GM11168 (cell line): ENCODE measurements at regions not wholly inside any gene's neighbourhood (a gene's known extent, or its start where the extent isn't known, plus 50 kb on each side); places are given as distances from the start of the nearest gene placed in this dataset.

Experiments used
- in situ Hi-C: fragments of 300-500 bp; cut with MboI; formaldehyde crosslinking; loops from one replicate; pipeline ENCODE4 v1.12.0; 2022; ENCODE audit warnings: low sequenced_read_pairs; ENCODE audit not compliant: unreplicated experiment

DNA sequence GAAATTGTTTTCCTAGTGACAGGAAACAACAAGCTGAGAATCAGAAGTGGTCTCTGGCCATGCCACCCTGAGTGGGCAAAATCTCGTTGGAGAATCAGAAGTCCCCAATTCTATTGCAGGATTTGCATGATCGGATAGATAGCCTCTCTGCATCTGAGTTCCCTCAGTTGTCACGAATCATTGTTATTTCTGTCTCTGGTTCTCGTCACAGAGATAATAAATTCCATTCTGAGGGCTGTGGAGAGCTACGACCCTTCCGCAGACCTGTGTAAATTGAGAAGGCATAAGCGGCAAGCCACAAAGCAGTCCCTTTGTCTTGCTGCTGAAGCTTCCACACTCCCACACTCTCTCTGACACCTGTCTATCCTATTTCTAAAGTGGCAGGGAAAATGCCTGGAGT, 102.4 kb upstream of the CNR1 start:
- in situ Hi-C loops = no loop called here

DNA sequence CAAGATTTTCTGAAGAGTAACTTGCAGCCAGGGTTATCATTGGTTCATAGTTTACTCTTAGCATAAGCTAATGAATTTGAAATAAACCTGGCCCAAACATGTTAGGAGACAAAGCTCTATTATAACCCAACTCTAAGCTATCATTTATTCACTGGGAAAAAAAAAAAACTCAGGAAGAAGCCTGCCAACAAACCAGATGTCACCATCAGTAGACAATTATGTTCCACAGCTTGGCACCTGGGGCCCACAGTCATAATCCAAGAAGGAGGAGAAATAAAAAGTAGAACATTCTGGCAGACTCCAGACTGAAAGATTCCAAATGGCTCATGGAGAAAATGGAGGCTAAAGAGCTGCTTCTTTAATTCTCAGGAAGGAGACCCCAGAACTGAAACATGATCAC, 100.0 kb upstream of the CNR1 start:
- in situ Hi-C loops = no loop called here

DNA sequence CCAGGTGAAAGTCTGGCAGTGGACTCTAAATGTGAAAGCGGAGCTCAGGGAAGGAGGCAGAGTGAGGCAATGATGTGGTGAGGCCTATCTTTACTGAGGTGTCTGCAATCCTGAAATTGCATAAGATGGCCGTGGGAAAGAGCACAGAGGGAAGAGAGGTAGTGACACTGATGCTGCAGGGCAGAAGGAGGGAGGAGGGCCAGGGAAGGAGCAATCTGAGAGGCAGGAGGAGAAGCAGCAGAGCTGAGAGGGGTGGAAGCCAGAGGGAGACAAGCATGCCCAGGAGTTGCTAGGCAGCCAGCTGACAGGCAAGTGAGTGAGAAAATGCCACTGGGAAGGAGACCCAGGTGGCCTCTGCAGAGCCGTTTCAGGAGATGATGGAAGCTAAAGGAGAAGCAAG, 97.4 kb upstream of the CNR1 start:
- in situ Hi-C loops = no loop called here

DNA sequence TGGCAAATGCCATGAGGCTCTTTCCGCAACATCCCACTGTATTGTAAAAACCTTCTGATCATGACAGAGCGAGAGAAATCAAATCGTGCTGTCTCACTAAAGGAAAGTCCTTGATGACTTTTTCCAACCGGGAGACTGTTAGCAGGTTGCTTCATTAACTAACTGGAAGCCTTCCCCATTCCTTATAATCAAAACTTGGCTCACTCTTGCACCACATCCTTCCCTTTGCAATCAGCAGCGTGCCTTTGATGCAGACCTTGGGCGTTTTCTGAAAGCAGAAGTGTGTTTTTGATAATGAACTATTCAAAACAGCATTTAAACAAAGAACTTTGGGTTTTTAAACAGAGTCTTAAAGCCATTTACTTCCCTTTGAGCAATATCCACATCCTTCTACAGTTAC, 96.2 kb upstream of the CNR1 start:
- in situ Hi-C loops = no loop called here

DNA sequence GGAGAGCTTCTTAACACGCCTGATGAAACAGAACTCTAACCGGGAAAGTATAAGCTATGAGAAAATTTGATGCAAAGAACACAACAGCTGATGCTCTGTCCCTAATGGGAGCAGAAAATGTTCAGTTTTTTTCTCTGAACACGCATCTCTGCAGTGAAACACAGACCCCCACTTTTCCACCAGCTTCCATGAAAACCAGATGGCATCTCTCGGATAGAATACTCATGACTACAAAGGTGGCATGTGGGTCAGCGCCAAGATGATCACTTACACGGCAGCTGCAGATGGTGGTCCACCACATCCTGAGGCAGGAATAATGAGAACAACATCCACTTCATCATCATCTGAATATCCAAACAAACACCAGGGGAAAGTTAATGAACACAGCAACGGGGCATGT, 85.2 kb upstream of the CNR1 start:
- in situ Hi-C loops = no loop called here

DNA sequence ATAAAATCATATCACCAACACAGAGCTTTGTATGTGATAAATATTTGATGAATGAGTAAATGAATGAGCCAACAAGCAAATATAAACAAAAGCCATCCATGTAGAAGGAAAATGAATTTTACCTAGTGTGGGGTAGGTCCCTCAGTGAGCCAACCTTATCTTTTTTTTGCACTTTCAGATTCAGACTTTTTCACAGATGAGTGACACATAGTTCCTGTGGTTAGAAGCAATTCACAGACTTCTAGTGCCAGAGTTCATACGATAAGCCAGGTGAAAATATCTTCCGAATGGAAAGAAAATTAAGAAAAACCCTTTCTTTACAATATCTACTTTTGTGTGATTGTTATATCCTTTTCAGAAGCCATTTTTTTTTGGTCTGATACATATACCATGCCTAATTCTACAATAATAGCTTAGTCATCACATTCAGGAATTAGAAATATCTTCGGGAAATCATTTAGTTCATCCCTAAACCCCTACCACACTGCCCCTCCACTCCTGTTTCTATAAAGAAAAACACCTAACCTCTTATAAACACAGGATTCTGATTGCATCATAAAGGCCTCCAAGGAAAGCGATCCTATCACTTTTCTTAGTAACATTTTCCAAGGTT, 82.7 kb upstream of the CNR1 start:
- in situ Hi-C loops = loop anchor here (25.0 kb wide), 1 partner anchor 613 kb away; no protein-coding TSS in a partner anchor

DNA sequence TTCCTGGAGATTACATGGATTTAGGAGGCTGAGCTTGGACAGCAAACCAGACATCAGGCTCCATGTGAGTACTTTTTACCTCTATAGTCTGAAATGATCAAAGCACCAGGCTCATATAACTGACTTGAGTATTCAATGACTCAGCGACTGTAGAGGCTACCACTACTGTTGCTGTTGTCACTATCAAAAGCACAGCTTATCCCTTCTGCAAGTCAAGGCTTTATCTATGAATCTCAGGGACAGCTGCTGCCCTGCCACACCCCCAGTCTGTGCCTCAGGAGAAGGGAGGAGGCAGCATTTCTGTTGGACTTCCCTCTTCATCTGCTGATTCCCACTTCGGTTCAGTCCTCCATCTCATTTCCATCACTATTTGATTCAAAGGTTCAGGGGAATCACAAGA, 80.5 kb upstream of the CNR1 start:
- in situ Hi-C loops = loop anchor here (25.0 kb wide), 1 partner anchor 616 kb away; no protein-coding TSS in a partner anchor

DNA sequence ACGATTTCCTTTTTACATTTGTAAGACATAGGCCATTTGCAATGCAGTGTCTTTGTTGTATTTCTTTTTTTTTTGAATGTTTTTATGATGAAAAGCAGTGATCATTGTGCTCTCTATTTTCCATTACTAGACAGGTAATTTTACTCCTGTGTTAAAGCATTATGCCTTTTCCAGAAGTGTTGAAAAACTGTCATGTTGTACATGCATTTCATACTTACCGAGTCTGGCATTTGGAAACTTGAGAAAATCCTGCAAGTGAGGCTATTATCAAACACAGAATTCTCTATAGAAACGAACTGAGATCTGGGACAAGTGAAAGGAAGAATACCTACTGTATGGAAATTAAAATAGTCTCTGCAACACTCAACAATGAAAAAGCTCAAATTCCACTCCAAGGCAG, 78.6 kb upstream of the CNR1 start:
- in situ Hi-C loops = loop anchor here (25.0 kb wide), 1 partner anchor 618 kb away; no protein-coding TSS in a partner anchor

DNA sequence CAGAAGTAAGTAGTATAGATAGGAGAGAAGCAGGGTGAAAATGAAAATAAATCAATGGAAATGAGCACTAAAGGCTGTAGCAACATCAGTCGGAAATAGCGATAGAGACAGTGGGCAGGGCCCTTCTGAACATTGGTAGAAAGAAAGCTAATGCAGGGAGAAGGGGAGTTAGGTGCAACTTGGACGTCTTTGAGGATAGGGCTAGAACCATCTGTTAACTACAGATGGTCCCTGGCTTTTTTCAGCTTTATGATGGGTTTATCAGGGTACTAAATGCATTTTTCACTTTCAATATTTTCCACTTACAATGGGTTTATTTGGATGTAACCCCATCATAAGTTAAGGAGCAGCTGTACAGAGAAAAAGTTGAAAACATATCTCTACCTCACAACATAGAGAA, 72.8 kb upstream of the CNR1 start:
- in situ Hi-C loops = loop anchor here (10.0 to 25.0 kb wide), 2 partner anchors 304 to 623 kb away; no protein-coding TSS in a partner anchor

DNA sequence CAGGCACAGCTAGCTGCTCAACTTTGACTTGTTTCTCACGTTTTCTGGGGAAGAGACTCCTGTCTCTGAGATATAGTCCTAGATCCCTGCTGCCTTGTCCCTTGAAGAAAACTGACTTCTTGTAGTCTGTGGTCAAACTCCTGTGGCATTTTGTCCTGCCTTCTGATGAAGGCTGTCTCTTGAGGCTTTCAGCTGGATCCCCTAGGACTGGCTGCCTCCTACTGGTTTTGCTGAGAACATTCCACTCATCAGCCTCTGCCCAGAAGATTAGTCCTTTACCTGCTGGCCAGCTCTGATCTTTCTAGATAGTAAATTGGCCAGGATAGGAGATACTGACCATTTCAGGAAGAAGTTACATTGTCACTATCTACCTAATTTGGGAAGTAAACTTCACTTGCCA, 71.9 kb upstream of the CNR1 start:
- in situ Hi-C loops = loop anchor here (10.0 to 25.0 kb wide), 2 partner anchors 303 to 624 kb away; no protein-coding TSS in a partner anchor

DNA sequence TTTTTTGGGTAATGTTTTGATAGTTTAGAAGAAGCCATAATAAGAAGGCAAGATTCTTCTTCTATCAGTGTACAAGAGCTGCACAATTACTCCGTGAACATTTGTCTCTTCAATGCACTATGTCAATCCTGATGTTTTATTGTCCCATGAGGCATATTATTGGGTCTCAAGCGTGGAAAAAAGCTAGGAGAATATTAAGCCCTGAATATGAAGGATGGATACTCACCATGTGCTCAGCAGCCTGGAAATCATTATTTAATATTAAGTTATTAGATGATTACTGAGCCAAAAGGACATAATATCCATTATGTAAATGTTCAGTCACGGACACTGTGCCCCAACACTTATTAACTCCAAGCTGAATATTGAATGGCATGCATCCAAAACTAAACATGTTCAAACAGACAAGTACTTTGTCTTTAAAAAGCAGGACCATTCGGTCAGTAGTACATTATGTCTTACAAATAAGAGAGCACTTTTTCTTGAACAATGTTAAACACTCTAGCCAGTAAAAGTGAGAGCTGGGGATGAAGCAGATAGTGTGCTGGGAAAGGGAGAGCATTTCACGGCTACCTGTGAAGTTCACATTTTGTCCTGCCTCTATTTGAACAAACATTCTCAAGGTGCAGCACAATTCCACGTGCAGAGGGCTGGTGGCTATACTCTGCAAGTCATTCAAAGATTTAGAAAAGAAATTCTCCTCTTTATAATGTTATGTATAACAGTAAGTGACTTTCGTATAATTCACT, 70.6 kb upstream of the CNR1 start:
- in situ Hi-C loops = loop anchor here (10.0 to 25.0 kb wide), 2 partner anchors 302 to 626 kb away; no protein-coding TSS in a partner anchor

DNA sequence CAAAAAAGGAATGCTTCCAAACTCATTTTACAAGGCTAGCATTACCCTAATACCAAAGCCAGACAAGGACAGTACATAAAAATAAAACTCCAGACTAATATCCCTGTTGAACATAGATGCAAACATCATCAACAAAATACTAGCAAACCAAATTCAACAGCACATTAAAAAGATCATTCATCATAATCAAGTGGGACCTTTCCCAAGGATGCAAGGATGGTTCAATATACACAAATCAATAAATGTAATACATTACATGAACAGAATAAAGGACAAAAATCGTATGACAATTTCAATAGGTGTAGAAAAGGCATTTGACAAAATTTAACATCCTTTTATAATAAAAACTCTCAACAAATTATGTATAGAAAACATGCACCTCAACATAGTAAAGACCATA, 66.6 kb upstream of the CNR1 start:
- in situ Hi-C loops = loop anchor here (10.0 to 25.0 kb wide), 2 partner anchors 298 to 630 kb away; no protein-coding TSS in a partner anchor

DNA sequence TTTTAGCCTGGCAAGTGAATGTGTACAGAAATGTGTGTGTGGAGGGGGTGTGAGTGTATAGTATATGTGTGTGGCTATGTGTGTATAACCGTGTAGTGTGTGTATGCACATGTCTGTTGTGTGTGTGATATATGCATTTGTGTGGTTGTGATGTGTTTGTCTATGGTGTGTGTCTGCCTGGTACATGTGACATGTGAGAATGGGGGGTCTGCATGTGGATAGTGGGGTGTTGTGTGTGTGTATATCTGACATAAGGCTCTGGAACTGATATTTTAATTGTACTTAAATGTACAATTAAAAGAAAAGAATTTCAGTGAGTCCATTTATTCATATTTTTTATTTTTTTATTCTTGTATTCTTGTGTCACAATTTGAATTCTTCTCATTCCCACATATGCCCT, 57.2 kb upstream of the CNR1 start:
- in situ Hi-C loops = no loop called here

DNA sequence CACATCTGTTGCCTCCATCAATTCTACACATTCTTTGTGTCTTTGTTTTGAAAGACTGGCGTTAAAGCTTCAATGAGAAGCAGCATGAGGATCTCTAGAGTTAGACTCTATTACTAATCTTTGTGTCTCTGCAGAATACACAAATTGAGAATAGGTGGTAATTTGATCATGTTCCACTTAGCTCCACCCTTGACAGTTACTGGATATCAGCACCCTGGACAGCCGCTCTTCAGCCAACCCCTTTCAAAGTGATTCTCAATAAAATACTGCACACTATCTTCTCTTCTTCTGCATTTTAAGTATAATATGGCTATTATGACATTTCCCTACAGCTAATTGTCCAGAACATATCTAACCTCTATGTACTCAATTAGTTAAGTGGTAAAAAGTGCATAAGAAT, 54.3 kb upstream of the CNR1 start:
- in situ Hi-C loops = no loop called here

DNA sequence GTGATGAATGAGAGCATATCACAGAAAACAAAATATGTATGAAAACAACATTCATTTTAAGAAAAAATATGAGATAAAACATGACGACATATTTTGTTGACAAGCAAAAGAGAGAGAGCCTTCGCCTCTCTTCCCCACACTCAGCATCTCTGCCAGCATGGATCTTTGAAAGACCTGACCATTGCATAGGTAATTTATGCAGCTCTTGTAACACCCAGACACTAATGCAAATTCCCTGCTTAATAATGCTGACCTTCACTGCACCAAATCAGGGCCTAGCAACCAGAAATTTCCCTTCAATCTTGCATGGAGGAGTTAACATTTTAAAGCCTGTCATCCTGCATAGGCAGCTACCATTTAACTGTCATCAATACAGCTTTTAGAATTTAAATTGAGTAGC, 50.0 kb upstream of the CNR1 start:
- in situ Hi-C loops = no loop called here
